Panc1 (cell line): ENCODE measurements at regions not wholly inside any gene's neighbourhood (a gene's known extent, or its start where the extent isn't known, plus 50 kb on each side); places are given as distances from the start of the nearest gene placed in this dataset.

Source experiments
- ATAC-seq: fragments of 200-7000 bp; cut with Tn5 transposase; 2 replicates; pipeline ENCODE4 v1.9.1; 2020; ENCODE audit warnings: mild to moderate bottlenecking, moderate library complexity
- BruUV-seq: library from RNA; stranded (reverse); fragments of 400-500 nt; replicated peaks from 2 replicates; lab custom pipeline; 2021; lab: Mats Ljungman, UMichigan
- CTCF ChIA-PET: fragments of 300-600 bp; sonication (Branson Sonifier 250); formaldehyde crosslinking; loops from one replicate; lab custom pipeline; 2022; ENCODE audit warnings: antibody characterized with exemption; lab: Charles Lee
- POLR2A ChIA-PET: fragments of 300-600 bp; sonication (Branson Sonifier 250); formaldehyde crosslinking; loops from one replicate; lab custom pipeline; 2022; ENCODE audit warnings: antibody characterized with exemption; lab: Charles Lee
- DNase-seq: peaks from one replicate; pipeline ENCODE4 v3.0.0-alpha.2; 2010; ENCODE audit warnings: low read depth, low spot score
- H3K27ac ChIP-seq: 2 replicates; pipeline ENCODE4 v1.5.1; 2011; ENCODE audit warnings: mild to moderate bottlenecking, low read length, inconsistent platforms
- H3K27me3 ChIP-seq: fragments of 200-500 bp; sonication (Bioruptor generic); 2 replicates; pipeline ENCODE4 v1.6.0; 2014; ENCODE audit warnings: low read length, inconsistent platforms; ENCODE audit not compliant: control insufficient read depth, insufficient read depth
- H3K36me3 ChIP-seq: fragments of 200-500 bp; sonication (Bioruptor generic); 2 replicates; pipeline ENCODE4 v1.5.1; 2014; ENCODE audit warnings: inconsistent platforms, mild to moderate bottlenecking, low read length, moderate library complexity; ENCODE audit not compliant: control insufficient read depth, insufficient read depth
- H3K4me1 ChIP-seq: 2 replicates; pipeline ENCODE4 v1.5.1; 2011; ENCODE audit warnings: inconsistent platforms, mild to moderate bottlenecking, low read length, moderate library complexity; ENCODE audit not compliant: control insufficient read depth, insufficient read depth
- H3K4me3 ChIP-seq, 2 experiments: 2 replicates each; pipeline ENCODE4 v1.5.1; 2011 to 2012; ENCODE audit warnings: low read depth in 2 of 2, low read length in 2 of 2, mild to moderate bottlenecking in 2 of 2, inconsistent platforms in 1 of 2, moderate library complexity in 1 of 2
- H3K9me3 ChIP-seq: fragments of 200-500 bp; sonication (Bioruptor generic); 2 replicates; pipeline ENCODE4 v1.5.1; 2014; ENCODE audit warnings: low read depth, mild to moderate bottlenecking, inconsistent platforms, low read length, moderate library complexity; ENCODE audit not compliant: control insufficient read depth, insufficient read depth
- POLR2AphosphoS5 ChIP-seq: IDR thresholded peaks from 2 replicates; pipeline ENCODE4 v1.6.1; 2012; ENCODE audit warnings: mild to moderate bottlenecking, low read depth, low read length, moderate library complexity
- SIN3A ChIP-seq: IDR thresholded peaks from 2 replicates; pipeline ENCODE4 v1.6.1; 2012; ENCODE audit warnings: low read depth, mild to moderate bottlenecking, low read length, moderate library complexity, borderline replicate concordance; ENCODE audit not compliant: insufficient read depth
- TCF7L2 ChIP-seq: IDR thresholded peaks from 2 replicates; pipeline ENCODE4 v1.6.1; 2011; ENCODE audit warnings: mild to moderate bottlenecking, low read depth, low read length, inconsistent platforms
- in situ Hi-C: cut with HindIII; loops from 2 replicates; pipeline ENCODE4 v1.10.0; 2016; ENCODE audit warnings: low sequenced_read_pairs, low pct_unique_long_range_greater_than_20kb
- intact Hi-C: fragments of 100-400 bp; cut with micrococcal nuclease; formaldehyde crosslinking; loops from one replicate; pipeline ENCODE4 v1.10.0; 2022; ENCODE audit not compliant: unreplicated experiment
- TF ChIP-seq, protein P1 (sequence below): fragments of 450-650 bp; IDR thresholded peaks from 2 replicates; pipeline ENCODE4 v1.5.1; 2017; ENCODE audit warnings: mild to moderate bottlenecking
- TF ChIP-seq, protein P2 (sequence below), 2 experiments: IDR thresholded peaks; 2 replicates each; pipeline ENCODE4 v1.6.1; 2011 to 2012; ENCODE audit warnings: low read depth in 2 of 2, control low read depth in 1 of 2, low read length in 1 of 2, mild to moderate bottlenecking in 1 of 2, moderate library complexity in 1 of 2; ENCODE audit not compliant: insufficient read depth in 1 of 2

DNA sequence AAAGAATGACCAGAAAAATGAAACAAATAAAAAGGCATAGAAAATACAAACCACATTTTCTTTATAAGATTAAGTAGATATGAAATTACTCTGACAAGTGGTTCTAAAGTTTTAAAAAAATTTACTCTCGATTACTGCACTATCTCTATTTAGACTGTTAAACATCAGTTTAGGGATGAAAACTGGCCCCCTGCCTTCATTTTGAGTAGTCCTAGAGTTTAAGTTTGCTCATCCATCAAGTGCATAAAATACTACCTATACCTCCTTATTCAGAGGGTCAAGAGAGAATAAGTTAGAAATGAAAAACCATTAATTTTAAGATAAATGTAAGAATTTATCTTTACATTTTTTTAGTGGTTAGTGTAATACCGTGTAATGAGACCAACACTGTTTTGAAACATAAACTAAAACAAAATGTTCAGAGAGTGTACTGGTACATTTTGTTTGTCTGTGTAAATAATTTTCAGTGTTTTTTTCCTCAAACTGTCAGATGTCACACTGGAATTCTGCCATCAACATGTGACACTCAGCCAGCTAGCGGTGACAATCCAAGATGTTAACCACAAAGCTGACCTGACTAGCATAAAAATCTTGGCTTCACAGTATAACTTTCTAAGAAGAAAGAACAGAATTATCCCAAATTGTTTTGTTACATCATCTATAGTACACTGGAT is 184.8 kb upstream of the PCDH20 start:
- Histone ChIP-seq H3K9me3 (no peaks in the 10 kb centered on the region), H3K4me3 (no peak overlapping the region), H3K27me3 (no peaks in the 10 kb centered on the region), H3K27ac (no peak overlapping the region), H3K4me1 (no peaks in the 10 kb centered on the region), H3K36me3 (no peaks in the 10 kb centered on the region)
- in situ Hi-C loops = no loop called here
- ATAC-seq (no peak), DNase-seq (no peak)
- POLR2A ChIA-PET = interaction anchor here (0.7 kb wide), 1 partner anchor 24 kb away, joined by 12 read pairs; no protein-coding TSS in a partner anchor
- intact Hi-C loops = no loop called here
- no TSS peak for BruUV-seq
- CTCF ChIA-PET = no interaction called here
- TF ChIP-seq SIN3A = no peak
- TF ChIP-seq POLR2AphosphoS5 = no peak
- TF ChIP-seq, protein P1, sequence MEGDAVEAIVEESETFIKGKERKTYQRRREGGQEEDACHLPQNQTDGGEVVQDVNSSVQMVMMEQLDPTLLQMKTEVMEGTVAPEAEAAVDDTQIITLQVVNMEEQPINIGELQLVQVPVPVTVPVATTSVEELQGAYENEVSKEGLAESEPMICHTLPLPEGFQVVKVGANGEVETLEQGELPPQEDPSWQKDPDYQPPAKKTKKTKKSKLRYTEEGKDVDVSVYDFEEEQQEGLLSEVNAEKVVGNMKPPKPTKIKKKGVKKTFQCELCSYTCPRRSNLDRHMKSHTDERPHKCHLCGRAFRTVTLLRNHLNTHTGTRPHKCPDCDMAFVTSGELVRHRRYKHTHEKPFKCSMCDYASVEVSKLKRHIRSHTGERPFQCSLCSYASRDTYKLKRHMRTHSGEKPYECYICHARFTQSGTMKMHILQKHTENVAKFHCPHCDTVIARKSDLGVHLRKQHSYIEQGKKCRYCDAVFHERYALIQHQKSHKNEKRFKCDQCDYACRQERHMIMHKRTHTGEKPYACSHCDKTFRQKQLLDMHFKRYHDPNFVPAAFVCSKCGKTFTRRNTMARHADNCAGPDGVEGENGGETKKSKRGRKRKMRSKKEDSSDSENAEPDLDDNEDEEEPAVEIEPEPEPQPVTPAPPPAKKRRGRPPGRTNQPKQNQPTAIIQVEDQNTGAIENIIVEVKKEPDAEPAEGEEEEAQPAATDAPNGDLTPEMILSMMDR = no peak
- no peak for TF ChIP-seq TCF7L2
- TF ChIP-seq, protein P2, sequence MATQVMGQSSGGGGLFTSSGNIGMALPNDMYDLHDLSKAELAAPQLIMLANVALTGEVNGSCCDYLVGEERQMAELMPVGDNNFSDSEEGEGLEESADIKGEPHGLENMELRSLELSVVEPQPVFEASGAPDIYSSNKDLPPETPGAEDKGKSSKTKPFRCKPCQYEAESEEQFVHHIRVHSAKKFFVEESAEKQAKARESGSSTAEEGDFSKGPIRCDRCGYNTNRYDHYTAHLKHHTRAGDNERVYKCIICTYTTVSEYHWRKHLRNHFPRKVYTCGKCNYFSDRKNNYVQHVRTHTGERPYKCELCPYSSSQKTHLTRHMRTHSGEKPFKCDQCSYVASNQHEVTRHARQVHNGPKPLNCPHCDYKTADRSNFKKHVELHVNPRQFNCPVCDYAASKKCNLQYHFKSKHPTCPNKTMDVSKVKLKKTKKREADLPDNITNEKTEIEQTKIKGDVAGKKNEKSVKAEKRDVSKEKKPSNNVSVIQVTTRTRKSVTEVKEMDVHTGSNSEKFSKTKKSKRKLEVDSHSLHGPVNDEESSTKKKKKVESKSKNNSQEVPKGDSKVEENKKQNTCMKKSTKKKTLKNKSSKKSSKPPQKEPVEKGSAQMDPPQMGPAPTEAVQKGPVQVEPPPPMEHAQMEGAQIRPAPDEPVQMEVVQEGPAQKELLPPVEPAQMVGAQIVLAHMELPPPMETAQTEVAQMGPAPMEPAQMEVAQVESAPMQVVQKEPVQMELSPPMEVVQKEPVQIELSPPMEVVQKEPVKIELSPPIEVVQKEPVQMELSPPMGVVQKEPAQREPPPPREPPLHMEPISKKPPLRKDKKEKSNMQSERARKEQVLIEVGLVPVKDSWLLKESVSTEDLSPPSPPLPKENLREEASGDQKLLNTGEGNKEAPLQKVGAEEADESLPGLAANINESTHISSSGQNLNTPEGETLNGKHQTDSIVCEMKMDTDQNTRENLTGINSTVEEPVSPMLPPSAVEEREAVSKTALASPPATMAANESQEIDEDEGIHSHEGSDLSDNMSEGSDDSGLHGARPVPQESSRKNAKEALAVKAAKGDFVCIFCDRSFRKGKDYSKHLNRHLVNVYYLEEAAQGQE (IDR thresholded peaks at IDR 0.05; ENCODE audit: insufficient read depth in 1 of 2, low read depth in 2 of 2, low read length in 1 of 2) = no peak

DNA sequence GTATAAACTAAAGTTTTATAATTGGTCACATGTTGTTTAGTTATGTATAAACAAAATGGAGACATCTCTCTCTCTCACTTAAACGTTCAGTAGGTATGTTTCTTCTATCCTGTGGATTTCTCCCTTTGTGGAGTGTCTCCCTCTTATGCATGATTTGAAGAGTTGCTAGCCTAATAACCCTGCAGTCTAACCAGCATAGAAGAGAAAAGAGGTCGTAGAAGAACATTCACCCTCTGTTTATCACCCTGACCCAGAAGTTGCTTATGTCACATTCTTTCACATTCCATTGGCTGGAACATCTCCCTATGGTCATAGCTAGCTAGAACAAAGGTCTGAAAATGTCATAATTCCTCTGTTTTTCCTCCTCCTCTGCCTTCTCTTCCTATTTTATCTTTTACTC is 176.8 kb upstream of the PCDH20 start:
- TF ChIP-seq TCF7L2 = no peak
- TF ChIP-seq POLR2AphosphoS5 = no peak
- TF ChIP-seq, protein P2 (IDR thresholded peaks at IDR 0.05; ENCODE audit: insufficient read depth in 1 of 2, low read depth in 2 of 2, low read length in 1 of 2) = no peak
- TF ChIP-seq, protein P1 = no peak
- TF ChIP-seq SIN3A = no peak
- in situ Hi-C loops = no loop called here

More for the DNA sequence above, 176.8 kb upstream of the PCDH20 start:
- Histone ChIP-seq H3K4me1 (no peaks in the 10 kb centered on the region), H3K36me3 (no peaks in the 10 kb centered on the region), H3K27me3 (no peaks in the 10 kb centered on the region), H3K27ac (no peak overlapping the region), H3K4me3 (no peak overlapping the region), H3K9me3 (no peaks in the 10 kb centered on the region)
- ChIA-PET CTCF (no interaction called here), POLR2A (no interaction called here)
- ATAC-seq (no peak), DNase-seq (no peak)
- intact Hi-C loops = no loop called here
- no TSS peak for BruUV-seq
